Vagina (tissue), 2 donors: ENCODE measurements at regions not wholly inside any gene's neighbourhood (a gene's known extent, or its start where the extent isn't known, plus 50 kb on each side); places are given as distances from the start of the nearest gene placed in this dataset.

Source experiments
- CTCF ChIP-seq, 3 experiments: fragments of 450-650 bp in 2 of 3; fragments of 200-600 bp in 1 of 3; sonication (generic) in 1 of 3; IDR thresholded peaks; one replicate each; pipeline ENCODE4 v1.5.1; 2017 to 2019; ENCODE audit warnings: antibody characterized with exemption in 3 of 3, mild to moderate bottlenecking in 2 of 3, moderate library complexity in 2 of 3
- POLR2AphosphoS5 ChIP-seq, 2 donors: sonication (generic); formaldehyde crosslinking; IDR thresholded peaks; one replicate each; pipeline ENCODE4 v1.9.0; 2017; ENCODE audit warnings: antibody characterized with exemption in 2 of 2, mild to moderate bottlenecking in 2 of 2, low read depth in 1 of 2; ENCODE audit not compliant: insufficient read depth in 1 of 2

- TF ChIP-seq CTCF (IDR thresholded peaks at IDR 0.05): no peak
- TF ChIP-seq POLR2AphosphoS5 (IDR thresholded peaks at IDR 0.05; ENCODE audit: insufficient read depth in 1 of 2, low read depth in 1 of 2): no peak
These were observed 110.8 kb upstream of the IRX1 start for GRCh38 chr5:3484836-3485235.
